Osteoblast (primary cell): ENCODE measurements at regions not wholly inside any gene's neighbourhood (a gene's known extent, or its start where the extent isn't known, plus 50 kb on each side); places are given as distances from the start of the nearest gene placed in this dataset.
A peak's percentile ranks its signal among the peaks of the same experiment; 100 is the strongest.

ENCODE experiments used
- DNase-seq: peaks from one replicate; pipeline ENCODE4 v3.0.0; 2011; ENCODE audit warnings: low spot score, mixed read lengths; ENCODE audit not compliant: insufficient read length; ENCODE audit errors: missing footprints
- H2AFZ ChIP-seq: 2 replicates; pipeline ENCODE4 v1.6.0; 2011; ENCODE audit warnings: mild to moderate bottlenecking, low read length
- H3K27ac ChIP-seq: 2 replicates; pipeline ENCODE4 v1.5.1; 2011; ENCODE audit warnings: mild to moderate bottlenecking, low read depth, low read length, moderate library complexity
- H3K27me3 ChIP-seq: 2 replicates; pipeline ENCODE4 v1.6.0; 2012; ENCODE audit warnings: mild to moderate bottlenecking, control low read depth, inconsistent platforms, low read length, moderate library complexity; ENCODE audit not compliant: insufficient read depth
- H3K36me3 ChIP-seq: 2 replicates; pipeline ENCODE4 v1.5.1; 2011; ENCODE audit warnings: mild to moderate bottlenecking, low read length, control low read depth, moderate library complexity; ENCODE audit not compliant: insufficient read depth
- H3K4me1 ChIP-seq: 2 replicates; pipeline ENCODE4 v1.5.1; 2011; ENCODE audit warnings: mild to moderate bottlenecking, low read length, control low read depth, moderate library complexity; ENCODE audit not compliant: insufficient read depth
- H3K4me2 ChIP-seq: 2 replicates; pipeline ENCODE4 v1.6.0; 2011; ENCODE audit warnings: mild to moderate bottlenecking, low read length; ENCODE audit not compliant: insufficient read depth
- H3K4me3 ChIP-seq: fragments of 200-600 bp; sonication (generic); 3 replicates; pipeline ENCODE4 v1.5.1; 2012; ENCODE audit warnings: mild to moderate bottlenecking, low read length, inconsistent platforms; ENCODE audit not compliant: insufficient read depth
- H3K79me2 ChIP-seq: 2 replicates; pipeline ENCODE4 v1.6.0; 2012; ENCODE audit warnings: mild to moderate bottlenecking, low read length, control low read depth, inconsistent platforms; ENCODE audit not compliant: insufficient read depth
- H3K9me3 ChIP-seq: 2 replicates; pipeline ENCODE4 v1.5.1; 2011; ENCODE audit warnings: low read depth, low read length, control low read depth
- H4K20me1 ChIP-seq: 2 replicates; pipeline ENCODE4 v1.6.0; 2012; ENCODE audit warnings: mild to moderate bottlenecking, low read length, control low read depth; ENCODE audit not compliant: insufficient read depth
- TF ChIP-seq, protein P1 (sequence below): IDR thresholded peaks from 2 replicates; pipeline ENCODE4 v1.5.1; 2011; ENCODE audit warnings: mild to moderate bottlenecking, low read depth, low read length, moderate library complexity; ENCODE audit errors: extremely low read depth

DNA sequence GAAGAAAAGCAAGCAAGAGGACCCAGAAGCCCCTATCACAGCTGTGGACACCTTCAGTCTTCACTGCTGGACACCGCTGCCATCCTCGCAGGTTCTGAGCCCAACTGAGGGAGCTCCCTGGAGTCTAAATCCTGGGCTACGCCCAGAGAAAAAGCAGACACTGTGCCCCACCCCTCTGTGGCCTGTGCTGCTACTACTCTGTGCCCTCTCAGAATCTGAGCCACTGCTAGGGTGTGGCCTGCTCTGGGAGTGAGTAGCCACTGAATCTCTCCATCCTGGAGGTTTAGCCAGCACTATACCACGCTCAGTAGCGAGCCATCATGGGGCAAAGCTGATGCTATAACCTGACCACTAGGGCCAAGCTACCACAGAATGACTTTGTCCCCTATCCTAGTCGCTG, 338.2 kb downstream of the NPR3 start:
- Histone ChIP-seq H3K9me3 (no peaks in the 10 kb centered on the region), H2AFZ (peak overlapping the region; percentile 45), H3K27ac (peak overlapping the region; percentile 84), H3K36me3 (peaks cover 7% of the 10 kb centered on the region), H3K4me1 (peaks cover 30% of the 10 kb centered on the region), H4K20me1 (no peaks in the 10 kb centered on the region), H3K79me2 (peaks cover 20% of the 10 kb centered on the region), H3K27me3 (no peaks in the 10 kb centered on the region), H3K4me2 (peak overlapping the region; percentile 76), H3K4me3 (peak overlapping the region; percentile 59)
- TF ChIP-seq, protein P1, sequence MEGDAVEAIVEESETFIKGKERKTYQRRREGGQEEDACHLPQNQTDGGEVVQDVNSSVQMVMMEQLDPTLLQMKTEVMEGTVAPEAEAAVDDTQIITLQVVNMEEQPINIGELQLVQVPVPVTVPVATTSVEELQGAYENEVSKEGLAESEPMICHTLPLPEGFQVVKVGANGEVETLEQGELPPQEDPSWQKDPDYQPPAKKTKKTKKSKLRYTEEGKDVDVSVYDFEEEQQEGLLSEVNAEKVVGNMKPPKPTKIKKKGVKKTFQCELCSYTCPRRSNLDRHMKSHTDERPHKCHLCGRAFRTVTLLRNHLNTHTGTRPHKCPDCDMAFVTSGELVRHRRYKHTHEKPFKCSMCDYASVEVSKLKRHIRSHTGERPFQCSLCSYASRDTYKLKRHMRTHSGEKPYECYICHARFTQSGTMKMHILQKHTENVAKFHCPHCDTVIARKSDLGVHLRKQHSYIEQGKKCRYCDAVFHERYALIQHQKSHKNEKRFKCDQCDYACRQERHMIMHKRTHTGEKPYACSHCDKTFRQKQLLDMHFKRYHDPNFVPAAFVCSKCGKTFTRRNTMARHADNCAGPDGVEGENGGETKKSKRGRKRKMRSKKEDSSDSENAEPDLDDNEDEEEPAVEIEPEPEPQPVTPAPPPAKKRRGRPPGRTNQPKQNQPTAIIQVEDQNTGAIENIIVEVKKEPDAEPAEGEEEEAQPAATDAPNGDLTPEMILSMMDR: peak; percentile 16
- DNase-seq: peak; percentile 58

DNA sequence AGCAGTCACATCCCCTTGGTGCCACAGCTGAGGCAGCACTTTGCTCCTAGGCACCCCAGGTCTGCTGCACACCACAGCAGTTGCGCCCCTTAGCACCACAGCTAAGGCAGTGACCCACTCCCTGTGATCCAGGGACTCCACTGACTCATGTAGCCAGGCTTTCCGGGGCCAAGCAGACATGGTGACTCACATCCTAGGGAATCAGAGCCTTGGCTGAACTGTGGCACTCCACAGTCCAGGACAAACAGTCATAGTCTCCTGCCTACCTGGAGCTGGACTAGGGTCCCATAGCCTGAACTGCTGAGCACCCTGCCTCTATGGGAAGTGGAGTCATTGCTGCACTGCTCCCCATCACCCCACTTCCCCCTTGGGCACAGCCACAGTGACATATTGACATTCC, 338.7 kb downstream of the NPR3 start:
- Histone ChIP-seq H3K4me3 (peak overlapping the region; percentile 59), H3K9me3 (no peaks in the 10 kb centered on the region), H3K4me2 (peak overlapping the region; percentile 76), H3K36me3 (peaks cover 7% of the 10 kb centered on the region), H3K27me3 (no peaks in the 10 kb centered on the region), H3K79me2 (peaks cover 20% of the 10 kb centered on the region), H4K20me1 (no peaks in the 10 kb centered on the region), H2AFZ (peak overlapping the region; percentile 45), H3K4me1 (peaks cover 30% of the 10 kb centered on the region), H3K27ac (peak overlapping the region; percentile 84)
- TF ChIP-seq, protein P1: no peak
- peak; percentile 88 for DNase-seq

DNA sequence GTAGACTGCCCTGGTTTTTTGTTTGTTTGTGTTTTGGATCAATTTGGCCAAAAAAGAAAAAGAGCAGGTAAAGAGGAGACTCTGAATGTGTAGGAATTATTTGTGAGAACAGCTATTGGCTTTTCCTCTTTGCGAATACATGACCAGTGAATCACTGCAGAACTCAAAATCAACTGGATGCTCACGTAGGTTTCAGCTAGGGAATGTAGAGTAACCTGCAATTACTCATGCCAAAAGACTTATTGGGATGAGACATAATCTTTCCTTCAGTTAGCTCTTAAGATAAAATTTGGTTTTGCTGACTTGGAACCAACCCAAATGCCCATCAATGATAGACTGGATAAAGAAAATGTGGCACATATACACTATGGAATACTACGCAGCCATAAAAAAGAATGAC, 348.0 kb downstream of the NPR3 start:
- Histone ChIP-seq H3K79me2 (no peaks in the 10 kb centered on the region), H3K27ac (no peak overlapping the region), H3K9me3 (no peaks in the 10 kb centered on the region), H3K4me3 (no peak overlapping the region), H3K4me1 (no peaks in the 10 kb centered on the region), H3K27me3 (no peaks in the 10 kb centered on the region), H3K36me3 (no peaks in the 10 kb centered on the region), H3K4me2 (no peak overlapping the region), H4K20me1 (no peaks in the 10 kb centered on the region), H2AFZ (no peak overlapping the region)
- peak; percentile 6 for DNase-seq
- TF ChIP-seq, protein P1: no peak

DNA sequence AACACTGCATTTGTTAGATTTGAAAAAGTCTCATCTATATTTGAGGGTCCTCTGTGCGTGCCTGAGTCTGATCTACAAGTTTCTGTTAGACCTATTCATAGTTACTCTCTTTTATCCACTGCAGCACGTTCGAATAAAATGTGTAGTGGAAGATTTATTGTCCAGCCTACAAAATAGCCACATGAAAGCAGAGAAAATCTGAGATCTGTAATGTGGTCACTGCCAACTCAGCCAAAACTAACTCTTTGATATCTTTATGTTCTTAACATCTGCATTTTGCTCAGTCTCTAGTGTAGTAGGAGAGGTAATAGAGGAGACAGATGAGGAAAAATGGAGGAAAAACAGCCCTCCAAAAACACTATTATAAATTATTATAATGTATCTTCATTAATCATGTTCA, 354.0 kb downstream of the NPR3 start:
- Histone ChIP-seq H3K9me3 (no peaks in the 10 kb centered on the region), H3K27ac (no peak overlapping the region), H3K27me3 (no peaks in the 10 kb centered on the region), H3K4me1 (peaks cover 3% of the 10 kb centered on the region), H3K36me3 (no peaks in the 10 kb centered on the region), H3K79me2 (no peaks in the 10 kb centered on the region), H3K4me3 (no peak overlapping the region), H2AFZ (no peak overlapping the region), H4K20me1 (no peaks in the 10 kb centered on the region), H3K4me2 (no peak overlapping the region)
- no peak for DNase-seq
- TF ChIP-seq, protein P1: no peak
